ENCODE measurements at regions not wholly inside any gene's neighbourhood (a gene's known extent, or its start where the extent isn't known, plus 50 kb on each side); places are given as distances from the start of the nearest gene placed in this dataset.

- Histone ChIP-seq H4K20me1 (ENCODE audit: control insufficient read depth, insufficient read depth, insufficient read length) (no peaks in the 10 kb centered on the region), H2AFZ (ENCODE audit: low read length) (no peak overlapping the region), H3K79me2 (ENCODE audit: insufficient read depth, low read length) (no peaks in the 10 kb centered on the region), H2BK120ac (ENCODE audit: low read depth, low read length, poor library complexity, severe bottlenecking) (no peak overlapping the region), H3K79me1 (ENCODE audit: insufficient read depth, low read depth, low read length, poor library complexity, severe bottlenecking) (no peaks in the 10 kb centered on the region), H2BK12ac (ENCODE audit: insufficient read length, low read depth, low read length) (no peak overlapping the region), H3K56ac (ENCODE audit: insufficient read length, low read depth, low read length) (no peak overlapping the region), H3T11ph (ENCODE audit: low read length) (no peak overlapping the region), H2BK5ac (ENCODE audit: insufficient read length, low read length) (no peak overlapping the region), H3K4ac (ENCODE audit: low read depth, low read length) (no peak overlapping the region), H4K91ac (ENCODE audit: insufficient read length, low read depth, low read length) (no peak overlapping the region), H3K4me2 (ENCODE audit: insufficient read depth, insufficient read length, low read length) (no peak overlapping the region), H2AK5ac (ENCODE audit: insufficient read length, low read length) (no peak overlapping the region), H3K27ac (ENCODE audit: insufficient read length, low read depth, low read length) (no peak overlapping the region), H2BK20ac (ENCODE audit: low read depth, low read length, poor library complexity, severe bottlenecking) (no peak overlapping the region), H3K9me3 (ENCODE audit: control insufficient read depth, low read depth, low read length) (no peaks in the 10 kb centered on the region), H3K4me1 (ENCODE audit: insufficient read depth, low read length) (no peaks in the 10 kb centered on the region), H4K8ac (replicated peaks; ENCODE audit: insufficient read length, low read depth, low read length) (no peak overlapping the region), H4K5ac (ENCODE audit: insufficient read length, low read depth, low read length) (no peak overlapping the region), H3K23ac (ENCODE audit: insufficient read length, low read depth, low read length) (no peak overlapping the region), H2BK15ac (ENCODE audit: low read depth, low read length) (no peak overlapping the region), H3K27me3 (ENCODE audit: insufficient read depth, low read length) (no peaks in the 10 kb centered on the region), H3K9ac (ENCODE audit: extremely low read depth, insufficient read length, low read length) (no peak overlapping the region), H3K23me2 (ENCODE audit: insufficient read length, low read depth, low read length, poor library complexity, severe bottlenecking) (no peaks in the 10 kb centered on the region), H3K18ac (ENCODE audit: insufficient read length, low read depth, low read length) (no peak overlapping the region), H3K14ac (ENCODE audit: insufficient read depth, low read length) (no peak overlapping the region)
- no peak for TF ChIP-seq CTCF (conservative IDR thresholded peaks at IDR 0.05)
- DNase-seq = no peak
- H3K36me3 Mint-ChIP-seq (ENCODE audit: insufficient read depth in 1 of 3, low read depth in 3 of 3) = no peaks in the 10 kb centered on the region
- no peak overlapping the region for H3K27ac Mint-ChIP-seq
- peaks cover 0 to 5% of the 10 kb centered on the region in 2 experiments; a peak in 2 of 4 replicates for H3K4me1 Mint-ChIP-seq
- no peaks in the 10 kb centered on the region for H3K27me3 Mint-ChIP-seq (ENCODE audit: low read depth)
- no CpG with 5 or more reads among the region's 1 CpG for WGBS (ENCODE audit: extremely low coverage, insufficient read length, low lambda C conversion rate)
- no peak overlapping the region for H3K4me3 Mint-ChIP-seq
- H3K9me3 Mint-ChIP-seq = no peaks in the 10 kb centered on the region
Observed at GRCh38 chr1:166330096-166330495, 163.3 kb upstream of the FAM78B start.

Data from H9 (cell line).